Uterus (tissue), 3 donors: ENCODE measurements at regions not wholly inside any gene's neighbourhood (a gene's known extent, or its start where the extent isn't known, plus 50 kb on each side); places are given as distances from the start of the nearest gene placed in this dataset.

Experiments
- DNase-seq, 2 donors: peaks; one replicate each; pipeline ENCODE4 v3.0.0-alpha.2; 2019 to 2020
- H3K27ac ChIP-seq, 2 donors: fragments of 200-600 bp; sonication (generic); 1 replicate in 1 of 2; 2 replicates in 1 of 2; pipeline ENCODE4 v1.5.1; 2016 to 2018
- H3K27me3 ChIP-seq, 2 donors: fragments of 200-600 bp; sonication (generic); one replicate each; pipeline ENCODE4 v1.5.1; 2018 to 2019; ENCODE audit warnings: control low read depth in 1 of 2
- H3K36me3 ChIP-seq, 2 donors: fragments of 200-600 bp; sonication (generic); one replicate each; pipeline ENCODE4 v1.5.1; 2019; ENCODE audit warnings: control low read depth in 1 of 2
- H3K4me1 ChIP-seq, 2 donors: fragments of 200-600 bp; sonication (generic); one replicate each; pipeline ENCODE4 v1.5.1; 2018 to 2019; ENCODE audit warnings: control low read depth in 1 of 2
- H3K4me3 ChIP-seq, 2 donors: fragments of 200-600 bp; sonication (generic); 1 replicate in 1 of 2; 2 replicates in 1 of 2; pipeline ENCODE4 v1.5.1; 2018 to 2019; ENCODE audit warnings: mild to moderate bottlenecking in 1 of 2
- H3K9me3 ChIP-seq, 2 donors: fragments of 200-600 bp; sonication (generic); one replicate each; pipeline ENCODE4 v1.5.1; 2019; ENCODE audit warnings: control low read depth in 1 of 2
- CTCF ChIP-seq, 4 experiments: fragments of 200-600 bp in 2 of 4; fragments of 450-650 bp in 2 of 4; sonication (generic) in 2 of 4; IDR thresholded peaks; one replicate each; pipeline ENCODE4 v1.5.1; 2016 to 2019; ENCODE audit warnings: antibody characterized with exemption in 4 of 4, mild to moderate bottlenecking in 2 of 4, moderate library complexity in 1 of 4
- POLR2A ChIP-seq, 2 donors: fragments of 450-650 bp; IDR thresholded peaks; one replicate each; pipeline ENCODE4 v1.6.1; 2016; ENCODE audit warnings: antibody characterized with exemption in 2 of 2, mild to moderate bottlenecking in 1 of 2, moderate library complexity in 1 of 2
- intact Hi-C: fragments of 100-400 bp; cut with DNase I; formaldehyde crosslinking; loops from one replicate; pipeline ENCODE4 v1.15.1; 2023; ENCODE audit warnings: low total_unique reads
- donor health status: DM: yes; HTN: yes; CAD: no.

- TF ChIP-seq POLR2A (IDR thresholded peaks at IDR 0.05) (no peak), CTCF (IDR thresholded peaks at IDR 0.05) (no peak)
- intact Hi-C loops, result no loop called here
- Histone ChIP-seq H3K27ac (no peak overlapping the region), H3K4me1 (no peaks in the 10 kb centered on the region), H3K4me3 (no peak overlapping the region), H3K36me3 (no peaks in the 10 kb centered on the region), H3K9me3 (no peaks in the 10 kb centered on the region), H3K27me3 (no peaks in the 10 kb centered on the region)
- DNase-seq, result no peak
Measured at GRCh38 chr13:40498461-40498860, 168.0 kb downstream of the FOXO1 start.

- TF ChIP-seq CTCF (IDR thresholded peaks at IDR 0.05), result no peak
- intact Hi-C loops, result no loop called here
- DNase-seq, result no peak
- H3K36me3 ChIP-seq, result no peaks in the 10 kb centered on the region
- no peaks in the 10 kb centered on the region for H3K4me1 ChIP-seq
- H3K4me3 ChIP-seq, result no peak overlapping the region
- peak overlapping the region in 1 of 2 donors; percentile 33 for H3K27ac ChIP-seq
- no peaks in the 10 kb centered on the region for H3K27me3 ChIP-seq
- no peaks in the 10 kb centered on the region for H3K9me3 ChIP-seq
Measured at GRCh38 chr13:40502236-40502635, 164.2 kb downstream of the FOXO1 start.

- intact Hi-C loops, result no loop called here
- H3K36me3 ChIP-seq, result no peaks in the 10 kb centered on the region
- no peaks in the 10 kb centered on the region for H3K27me3 ChIP-seq
- no peaks in the 10 kb centered on the region for H3K4me1 ChIP-seq
- no peak for DNase-seq
- H3K4me3 ChIP-seq, result no peak overlapping the region
- peak overlapping the region in 1 of 2 donors; percentile 33 for H3K27ac ChIP-seq
- no peak for TF ChIP-seq CTCF (IDR thresholded peaks at IDR 0.05)
- no peak for TF ChIP-seq POLR2A (IDR thresholded peaks at IDR 0.05)
- H3K9me3 ChIP-seq, result no peaks in the 10 kb centered on the region
Measured at GRCh38 chr13:40503011-40503410, 163.4 kb downstream of the FOXO1 start.

- no peaks in the 10 kb centered on the region for H3K36me3 ChIP-seq
- intact Hi-C loops, result no loop called here
- TF ChIP-seq CTCF (IDR thresholded peaks at IDR 0.05) (no peak), POLR2A (IDR thresholded peaks at IDR 0.05) (no peak)
- DNase-seq, result no peak
- no peaks in the 10 kb centered on the region for H3K9me3 ChIP-seq
- H3K27me3 ChIP-seq, result no peaks in the 10 kb centered on the region
- H3K4me3 ChIP-seq, result no peak overlapping the region
- no peaks in the 10 kb centered on the region for H3K4me1 ChIP-seq
- H3K27ac ChIP-seq, result no peak overlapping the region
Measured at GRCh38 chr13:40503966-40504591, 162.4 kb downstream of the FOXO1 start.

GRCh38 chr13:40504641-40505040, 161.8 kb downstream of the FOXO1 start:
- no peaks in the 10 kb centered on the region for H3K4me1 ChIP-seq
- DNase-seq, result no peak
- intact Hi-C loops, result no loop called here
- H3K36me3 ChIP-seq, result no peaks in the 10 kb centered on the region
- H3K4me3 ChIP-seq, result no peak overlapping the region
- no peak for TF ChIP-seq CTCF (IDR thresholded peaks at IDR 0.05)
- H3K27ac ChIP-seq, result no peak overlapping the region
- no peaks in the 10 kb centered on the region for H3K27me3 ChIP-seq
- H3K9me3 ChIP-seq, result no peaks in the 10 kb centered on the region
